H9 (cell line): ENCODE measurements at regions not wholly inside any gene's neighbourhood (a gene's known extent, or its start where the extent isn't known, plus 50 kb on each side); places are given as distances from the start of the nearest gene placed in this dataset.

Experiments
- DNase-seq: peaks from one replicate; pipeline ENCODE4 v3.0.0-alpha.2; 2017
- H2AFZ ChIP-seq: one replicate; pipeline ENCODE4 v1.6.1; 2013; ENCODE audit warnings: mild to moderate bottlenecking, low read length, control low read depth, moderate library complexity
- H2AK5ac ChIP-seq: 2 replicates; pipeline ENCODE4 v1.6.1; 2013; ENCODE audit warnings: low read length, control low read depth, mixed read lengths; ENCODE audit not compliant: insufficient read length
- H2BK120ac ChIP-seq: one replicate; pipeline ENCODE4 v1.6.1; 2013; ENCODE audit warnings: low read depth, mild to moderate bottlenecking, low read length, control low read depth, inconsistent platforms; ENCODE audit not compliant: poor library complexity, severe bottlenecking
- H2BK12ac ChIP-seq: 2 replicates; pipeline ENCODE4 v1.6.1; 2013; ENCODE audit warnings: low read length, control low read depth, mixed read lengths, low read depth; ENCODE audit not compliant: insufficient read length
- H2BK15ac ChIP-seq: 2 replicates; pipeline ENCODE4 v1.6.1; 2013; ENCODE audit warnings: low read depth, low read length, control low read depth
- H2BK20ac ChIP-seq: one replicate; pipeline ENCODE4 v1.6.1; 2013; ENCODE audit warnings: low read depth, mild to moderate bottlenecking, low read length, control low read depth, inconsistent platforms; ENCODE audit not compliant: poor library complexity, severe bottlenecking
- H2BK5ac ChIP-seq: 2 replicates; pipeline ENCODE4 v1.6.1; 2013; ENCODE audit warnings: low read length, control low read depth, mixed read lengths; ENCODE audit not compliant: insufficient read length
- H3K14ac ChIP-seq: 2 replicates; pipeline ENCODE4 v1.6.1; 2013; ENCODE audit warnings: low read length, control low read depth; ENCODE audit not compliant: insufficient read depth
- H3K18ac ChIP-seq: 2 replicates; pipeline ENCODE4 v1.6.1; 2013; ENCODE audit warnings: low read depth, mild to moderate bottlenecking, mixed read lengths, low read length, control low read depth; ENCODE audit not compliant: insufficient read length
- H3K23ac ChIP-seq: 2 replicates; pipeline ENCODE4 v1.6.1; 2013; ENCODE audit warnings: low read length, control low read depth, mixed read lengths, low read depth; ENCODE audit not compliant: insufficient read length
- H3K23me2 ChIP-seq: 2 replicates; pipeline ENCODE4 v1.6.1; 2013; ENCODE audit warnings: low read depth, mild to moderate bottlenecking, mixed read lengths, low read length, control low read depth; ENCODE audit not compliant: insufficient read length, poor library complexity, severe bottlenecking
- H3K27ac ChIP-seq: 2 replicates; pipeline ENCODE4 v1.5.1; 2013; ENCODE audit warnings: low read length, control low read depth, mixed read lengths, low read depth; ENCODE audit not compliant: insufficient read length
- H3K27me3 ChIP-seq: 2 replicates; pipeline ENCODE4 v1.6.1; 2013; ENCODE audit warnings: low read length, control low read depth, inconsistent platforms; ENCODE audit not compliant: insufficient read depth
- H3K4ac ChIP-seq: 2 replicates; pipeline ENCODE4 v1.6.1; 2013; ENCODE audit warnings: low read depth, mild to moderate bottlenecking, control low read depth, inconsistent platforms, low read length, moderate library complexity
- H3K4me1 ChIP-seq: 2 replicates; pipeline ENCODE4 v1.6.1; 2013; ENCODE audit warnings: low read length, control low read depth, inconsistent platforms; ENCODE audit not compliant: insufficient read depth
- H3K4me2 ChIP-seq: 2 replicates; pipeline ENCODE4 v1.6.1; 2013; ENCODE audit warnings: low read length, control low read depth, mixed read lengths; ENCODE audit not compliant: insufficient read length, insufficient read depth
- H3K56ac ChIP-seq: 2 replicates; pipeline ENCODE4 v1.6.1; 2013; ENCODE audit warnings: low read depth, mild to moderate bottlenecking, mixed read lengths, low read length, control low read depth; ENCODE audit not compliant: insufficient read length
- H3K79me1 ChIP-seq: 2 replicates; pipeline ENCODE4 v1.6.1; 2013; ENCODE audit warnings: low read depth, mild to moderate bottlenecking, moderate library complexity, low read length, control low read depth, inconsistent platforms; ENCODE audit not compliant: insufficient read depth, poor library complexity, severe bottlenecking
- H3K79me2 ChIP-seq: 2 replicates; pipeline ENCODE4 v1.6.1; 2013; ENCODE audit warnings: low read length, control low read depth, inconsistent platforms; ENCODE audit not compliant: insufficient read depth
- H3K9ac ChIP-seq: 2 replicates; pipeline ENCODE4 v1.6.1; 2013; ENCODE audit warnings: low read length, control low read depth, mixed read lengths; ENCODE audit not compliant: insufficient read length; ENCODE audit errors: extremely low read depth
- H3K9me3 ChIP-seq: one replicate; pipeline ENCODE4 v1.6.1; 2013; ENCODE audit warnings: low read depth, low read length, inconsistent platforms; ENCODE audit not compliant: control insufficient read depth
- H3T11ph ChIP-seq: one replicate; pipeline ENCODE4 v1.6.1; 2013; ENCODE audit warnings: mild to moderate bottlenecking, low read length, control low read depth, inconsistent platforms
- H4K20me1 ChIP-seq: one replicate; pipeline ENCODE4 v1.6.1; 2013; ENCODE audit not compliant: control insufficient read depth, insufficient read length, insufficient read depth
- H4K5ac ChIP-seq: 2 replicates; pipeline ENCODE4 v1.6.1; 2013; ENCODE audit warnings: low read depth, mild to moderate bottlenecking, mixed read lengths, low read length, control low read depth; ENCODE audit not compliant: insufficient read length
- H4K8ac ChIP-seq: replicated peaks from 2 replicates; pipeline ENCODE4 v1.6.1; 2013; ENCODE audit warnings: low read length, control low read depth, mixed read lengths, low read depth; ENCODE audit not compliant: insufficient read length
- H4K91ac ChIP-seq: 2 replicates; pipeline ENCODE4 v1.6.1; 2013; ENCODE audit warnings: low read depth, mild to moderate bottlenecking, moderate library complexity, mixed read lengths, low read length, control low read depth; ENCODE audit not compliant: insufficient read length
- H3K27ac Mint-ChIP-seq, 3 experiments: 2 replicates in 2 of 3; 3 replicates in 1 of 3; pipeline ENCODE4 v1.8.0; 2020 to 2021; ENCODE audit warnings: mixed read lengths in 3 of 3, mild to moderate bottlenecking in 1 of 3, moderate library complexity in 1 of 3
- H3K27me3 Mint-ChIP-seq: 2 replicates; pipeline ENCODE4 v1.8.0; 2021; ENCODE audit warnings: low read depth, mild to moderate bottlenecking, moderate library complexity, mixed read lengths
- H3K36me3 Mint-ChIP-seq, 3 experiments: 2 replicates in 2 of 3; 3 replicates in 1 of 3; pipeline ENCODE4 v1.8.0; 2020 to 2021; ENCODE audit warnings: low read depth in 3 of 3, mixed read lengths in 3 of 3; ENCODE audit not compliant: insufficient read depth in 1 of 3
- H3K4me1 Mint-ChIP-seq, 2 experiments: 2 replicates each; pipeline ENCODE4 v1.8.0; 2020; ENCODE audit warnings: mixed read lengths in 2 of 2
- H3K4me3 Mint-ChIP-seq, 2 experiments: 2 replicates in 1 of 2; 3 replicates in 1 of 2; pipeline ENCODE4 v1.8.0; 2020 to 2021; ENCODE audit warnings: mild to moderate bottlenecking in 2 of 2, mixed read lengths in 2 of 2, moderate library complexity in 1 of 2
- H3K9me3 Mint-ChIP-seq, 2 experiments: 2 replicates in 1 of 2; 3 replicates in 1 of 2; pipeline ENCODE4 v1.8.0; 2020; ENCODE audit warnings: mild to moderate bottlenecking in 2 of 2, mixed read lengths in 2 of 2, moderate library complexity in 1 of 2
- WGBS: extraction: QIAGEN DNeasy Blood & Tissue Kit; methylation state at CpG from one replicate; pipeline ENCODE4 v1.1.7; 2013; ENCODE audit warnings: missing lambda C conversion rate, low lambda C conversion rate, mixed read lengths; ENCODE audit not compliant: insufficient read length; ENCODE audit errors: extremely low coverage; 5-methylcytosine and 5-hydroxymethylcytosine counted together
- TF ChIP-seq, protein P1 (sequence below): fragments of 200-600 bp; sonication (generic); conservative IDR thresholded peaks from 3 replicates; pipeline ENCODE4 v1.8.0; 2021; ENCODE audit warnings: antibody characterized with exemption, mild to moderate bottlenecking

DNA sequence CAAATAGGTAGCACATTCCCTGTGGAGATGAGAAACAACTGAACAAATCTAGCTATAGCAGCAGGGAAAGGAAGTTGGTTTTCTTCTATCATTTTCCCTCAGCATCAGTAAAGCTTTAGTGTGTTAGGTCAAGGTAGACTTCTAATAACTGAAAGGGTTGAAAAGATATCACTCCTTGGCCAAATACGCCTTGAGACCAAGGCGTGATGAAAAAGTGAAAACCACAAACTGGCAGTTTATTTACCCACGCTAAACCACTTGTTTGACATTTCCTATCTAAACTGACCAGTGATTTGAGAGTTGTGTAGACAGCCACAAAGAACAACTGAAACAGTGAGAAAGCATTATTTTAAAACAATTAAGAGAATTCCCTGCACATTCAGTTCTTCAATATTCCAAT is 99.6 kb upstream of the SOX5 start:
- no peak overlapping the region for H4K91ac ChIP-seq
- H2BK12ac ChIP-seq = no peak overlapping the region
- no peak overlapping the region for H3T11ph ChIP-seq
- H3K14ac ChIP-seq = no peak overlapping the region
- H4K20me1 ChIP-seq = no peaks in the 10 kb centered on the region
- TF ChIP-seq, protein P1, sequence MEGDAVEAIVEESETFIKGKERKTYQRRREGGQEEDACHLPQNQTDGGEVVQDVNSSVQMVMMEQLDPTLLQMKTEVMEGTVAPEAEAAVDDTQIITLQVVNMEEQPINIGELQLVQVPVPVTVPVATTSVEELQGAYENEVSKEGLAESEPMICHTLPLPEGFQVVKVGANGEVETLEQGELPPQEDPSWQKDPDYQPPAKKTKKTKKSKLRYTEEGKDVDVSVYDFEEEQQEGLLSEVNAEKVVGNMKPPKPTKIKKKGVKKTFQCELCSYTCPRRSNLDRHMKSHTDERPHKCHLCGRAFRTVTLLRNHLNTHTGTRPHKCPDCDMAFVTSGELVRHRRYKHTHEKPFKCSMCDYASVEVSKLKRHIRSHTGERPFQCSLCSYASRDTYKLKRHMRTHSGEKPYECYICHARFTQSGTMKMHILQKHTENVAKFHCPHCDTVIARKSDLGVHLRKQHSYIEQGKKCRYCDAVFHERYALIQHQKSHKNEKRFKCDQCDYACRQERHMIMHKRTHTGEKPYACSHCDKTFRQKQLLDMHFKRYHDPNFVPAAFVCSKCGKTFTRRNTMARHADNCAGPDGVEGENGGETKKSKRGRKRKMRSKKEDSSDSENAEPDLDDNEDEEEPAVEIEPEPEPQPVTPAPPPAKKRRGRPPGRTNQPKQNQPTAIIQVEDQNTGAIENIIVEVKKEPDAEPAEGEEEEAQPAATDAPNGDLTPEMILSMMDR = no peak
- no peak overlapping the region for H3K4me3 Mint-ChIP-seq
- WGBS = no CpG with 5 or more reads among the region's 3 CpGs
- no peak overlapping the region for H2BK5ac ChIP-seq
- H3K27me3 ChIP-seq = no peaks in the 10 kb centered on the region
- no peak overlapping the region for H3K9ac ChIP-seq
- no peaks in the 10 kb centered on the region for H3K79me2 ChIP-seq
- no peaks in the 10 kb centered on the region for H3K9me3 ChIP-seq
- no peaks in the 10 kb centered on the region for H3K4me1 ChIP-seq
- no peak overlapping the region for H3K56ac ChIP-seq
- no peak overlapping the region for H3K18ac ChIP-seq
- no peak overlapping the region for H2BK20ac ChIP-seq
- no peak overlapping the region for H2AFZ ChIP-seq
- H2BK15ac ChIP-seq = no peak overlapping the region
- H2AK5ac ChIP-seq = no peak overlapping the region
- no peak overlapping the region for H3K27ac Mint-ChIP-seq
- no peak overlapping the region for H3K27ac ChIP-seq
- H3K27me3 Mint-ChIP-seq = no peaks in the 10 kb centered on the region
- H3K79me1 ChIP-seq = no peaks in the 10 kb centered on the region
- H3K23ac ChIP-seq = no peak overlapping the region
- no peak overlapping the region for H4K8ac ChIP-seq
- H3K9me3 Mint-ChIP-seq = peaks cover 2 to 5% of the 10 kb centered on the region in 2 experiments; a peak in 1 of 5 replicates
- no peak overlapping the region for H3K4me2 ChIP-seq
- no peaks in the 10 kb centered on the region for H3K4me1 Mint-ChIP-seq
- peaks cover 0 to 4% (median 0%) of the 10 kb centered on the region in 3 experiments; a peak in 2 of 7 replicates for H3K36me3 Mint-ChIP-seq
- H3K4ac ChIP-seq = no peak overlapping the region
- H2BK120ac ChIP-seq = no peak overlapping the region
- H4K5ac ChIP-seq = no peak overlapping the region
- DNase-seq = no peak
- no peaks in the 10 kb centered on the region for H3K23me2 ChIP-seq
